Subcutaneous abdominal adipose tissue (tissue), 5 donors: ENCODE measurements at regions not wholly inside any gene's neighbourhood (a gene's known extent, or its start where the extent isn't known, plus 50 kb on each side); places are given as distances from the start of the nearest gene placed in this dataset.

Experiments
- H3K27ac ChIP-seq: one replicate; pipeline ENCODE4 v1.7.0; 2013; ENCODE audit warnings: low read depth, mild to moderate bottlenecking, inconsistent platforms, low read length, moderate library complexity
- H3K27me3 ChIP-seq, 5 donors: one replicate each; pipeline ENCODE4 v1.7.0; 2013; ENCODE audit warnings: low read length in 5 of 5, inconsistent platforms in 1 of 5; ENCODE audit not compliant: control insufficient read depth in 5 of 5, insufficient read depth in 4 of 5
- H3K36me3 ChIP-seq, 5 donors: one replicate each; pipeline ENCODE4 v1.7.0; 2013; ENCODE audit warnings: low read length in 5 of 5; ENCODE audit not compliant: control insufficient read depth in 5 of 5, insufficient read depth in 5 of 5
- H3K4me1 ChIP-seq, 5 donors: one replicate each; pipeline ENCODE4 v1.7.0; 2013; ENCODE audit warnings: low read length in 5 of 5, mild to moderate bottlenecking in 3 of 5, moderate library complexity in 1 of 5; ENCODE audit not compliant: control insufficient read depth in 5 of 5, insufficient read depth in 5 of 5
- H3K4me3 ChIP-seq, 5 donors: one replicate each; pipeline ENCODE4 v1.7.0; 2013; ENCODE audit warnings: low read length in 5 of 5, low read depth in 1 of 5
- H3K9ac ChIP-seq, 5 donors: one replicate each; pipeline ENCODE4 v1.7.0; 2013; ENCODE audit warnings: low read length in 5 of 5, mild to moderate bottlenecking in 4 of 5, moderate library complexity in 3 of 5
- H3K9me3 ChIP-seq, 5 donors: one replicate each; pipeline ENCODE4 v1.7.0; 2013; ENCODE audit warnings: low read length in 5 of 5; ENCODE audit not compliant: control insufficient read depth in 5 of 5
- donor health status: healthy.
- donor health status: healthy.
- donor health status: healthy.
- donor health status: healthy.
- donor health status: healthy.

- no peaks in the 10 kb centered on the region for H3K9me3 ChIP-seq
- H3K9ac ChIP-seq: peak overlapping the region in 2 of 5 donors; percentile 47 to 54
- no peaks in the 10 kb centered on the region for H3K27me3 ChIP-seq
- no peaks in the 10 kb centered on the region for H3K36me3 ChIP-seq
- no peak overlapping the region for H3K27ac ChIP-seq
- H3K4me1 ChIP-seq: peaks cover 0 to 39% (median 37%) of the 10 kb centered on the region in 5 donors
- H3K4me3 ChIP-seq: peak overlapping the region in 2 of 5 donors; percentile 8 to 36
Observed at GRCh38 chr2:9770006-9770307, 73.3 kb upstream of the TAF1B start.

DNA sequence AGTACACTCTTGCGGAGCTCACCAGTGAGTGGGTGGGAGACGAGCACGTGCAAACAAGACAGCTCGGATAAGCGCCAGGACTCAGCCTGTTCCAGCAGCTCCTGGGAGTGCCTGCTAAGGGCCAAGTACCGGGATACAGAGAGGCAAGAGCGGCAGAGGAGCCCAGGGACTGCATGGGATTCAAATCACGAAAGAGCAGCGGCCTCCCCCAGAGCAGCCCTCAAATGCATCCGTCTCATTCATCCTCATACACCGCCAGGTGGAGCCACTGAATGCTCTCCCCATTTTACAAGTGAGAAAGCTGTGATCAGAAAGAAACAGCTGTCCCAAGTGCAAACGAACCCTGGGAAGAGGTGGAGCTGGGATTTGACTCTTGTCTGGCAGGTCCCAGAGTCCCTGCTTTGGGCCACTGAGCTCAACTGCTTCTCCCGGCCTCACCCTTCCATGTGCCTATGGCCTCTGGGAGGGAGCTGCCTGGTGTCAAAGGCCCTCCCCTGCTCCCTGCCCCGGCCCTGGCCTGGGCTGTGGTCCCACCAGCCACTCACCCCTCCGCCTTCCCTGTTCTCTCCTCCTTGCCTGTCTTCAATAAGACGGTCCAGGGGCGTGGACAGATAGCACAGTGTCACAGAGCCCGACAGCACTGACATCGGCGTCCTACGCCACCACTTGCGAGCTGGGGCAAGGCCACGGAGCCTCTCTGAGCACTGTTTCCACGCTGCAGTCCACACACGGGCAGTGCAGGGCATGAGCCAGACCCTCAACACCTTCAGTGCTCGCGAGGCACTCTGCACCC lies 72.8 kb upstream of the TAF1B start:
- Histone ChIP-seq H3K9me3 (no peaks in the 10 kb centered on the region), H3K4me1 (peaks cover 0 to 39% (median 37%) of the 10 kb centered on the region in 5 donors), H3K9ac (peak overlapping the region in 2 of 5 donors; percentile 47 to 54), H3K4me3 (peak overlapping the region in 2 of 5 donors; percentile 8 to 36), H3K27me3 (no peaks in the 10 kb centered on the region), H3K36me3 (no peaks in the 10 kb centered on the region), H3K27ac (no peak overlapping the region)

DNA sequence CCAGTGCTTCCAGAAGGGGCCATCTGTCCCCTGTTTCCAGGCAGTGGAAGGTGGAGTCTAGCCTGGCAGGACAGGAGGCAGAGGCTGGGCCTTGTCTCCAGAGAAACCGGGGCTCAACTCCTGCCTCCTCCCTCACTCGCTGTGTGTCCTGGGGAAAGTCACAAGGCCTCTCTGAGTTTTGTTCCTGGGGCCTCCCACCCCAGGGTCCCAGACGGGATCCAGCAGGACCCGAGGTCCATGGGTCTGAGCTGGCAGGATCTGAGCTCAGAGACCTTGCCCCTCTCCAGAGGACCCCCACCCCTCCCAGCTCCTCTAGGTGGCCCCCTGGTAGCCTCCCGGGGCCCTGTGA lies 72.2 kb upstream of the TAF1B start:
- Histone ChIP-seq H3K27ac (no peak overlapping the region), H3K9ac (peak overlapping the region in 1 of 5 donors; percentile 54), H3K27me3 (no peaks in the 10 kb centered on the region), H3K9me3 (no peaks in the 10 kb centered on the region), H3K36me3 (no peaks in the 10 kb centered on the region), H3K4me1 (peaks cover 0 to 39% (median 37%) of the 10 kb centered on the region in 5 donors), H3K4me3 (no peak overlapping the region)

DNA sequence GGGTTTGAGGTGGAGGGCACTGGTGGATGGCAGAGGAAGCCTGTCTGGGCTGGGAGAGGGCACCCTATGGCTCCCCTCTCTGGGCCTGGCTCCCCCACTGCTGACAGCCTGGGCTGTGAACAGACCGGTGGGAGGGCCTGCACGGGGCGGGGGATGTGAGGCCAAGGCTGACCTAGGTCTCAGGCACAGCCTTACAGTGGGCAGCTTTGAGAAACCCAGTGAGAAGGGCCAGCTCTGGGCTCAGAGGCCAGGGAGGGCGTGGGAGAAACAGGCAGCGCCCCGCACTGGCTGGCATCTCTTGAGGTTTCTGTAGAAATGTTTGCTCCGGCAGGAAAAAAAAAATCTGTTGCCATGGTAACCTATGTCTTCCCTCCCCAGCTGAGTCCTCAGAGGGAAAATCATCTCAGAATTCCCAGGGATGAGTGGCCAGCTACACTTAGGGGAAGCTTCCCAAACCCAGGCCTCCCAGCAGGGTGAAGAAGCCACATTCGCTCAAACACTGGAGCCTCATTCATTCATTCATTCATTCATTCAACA lies 71.7 kb upstream of the TAF1B start:
- H3K27ac ChIP-seq: no peak overlapping the region
- no peaks in the 10 kb centered on the region for H3K27me3 ChIP-seq
- no peaks in the 10 kb centered on the region for H3K9me3 ChIP-seq

GRCh38 chr2:9772035-9772998 lies 71.0 kb upstream of the TAF1B start:
- H3K27ac ChIP-seq: no peak overlapping the region
- H3K9ac ChIP-seq: no peak overlapping the region
- H3K4me1 ChIP-seq: peaks cover 0 to 39% (median 37%) of the 10 kb centered on the region in 5 donors
- H3K4me3 ChIP-seq: no peak overlapping the region
- H3K9me3 ChIP-seq: no peaks in the 10 kb centered on the region
- no peaks in the 10 kb centered on the region for H3K27me3 ChIP-seq
- H3K36me3 ChIP-seq: no peaks in the 10 kb centered on the region

More for the DNA sequence above, 71.7 kb upstream of the TAF1B start:
- Histone ChIP-seq H3K4me1 (peaks cover 0 to 39% (median 37%) of the 10 kb centered on the region in 5 donors), H3K36me3 (no peaks in the 10 kb centered on the region), H3K4me3 (no peak overlapping the region), H3K9ac (no peak overlapping the region)

- Histone ChIP-seq H3K9me3 (no peaks in the 10 kb centered on the region), H3K4me1 (peaks cover 0 to 42% (median 37%) of the 10 kb centered on the region in 5 donors), H3K9ac (no peak overlapping the region), H3K36me3 (no peaks in the 10 kb centered on the region), H3K4me3 (no peak overlapping the region), H3K27ac (no peak overlapping the region), H3K27me3 (no peaks in the 10 kb centered on the region)
Observed at GRCh38 chr2:9772999-9773902, 70.0 kb upstream of the TAF1B start.

DNA sequence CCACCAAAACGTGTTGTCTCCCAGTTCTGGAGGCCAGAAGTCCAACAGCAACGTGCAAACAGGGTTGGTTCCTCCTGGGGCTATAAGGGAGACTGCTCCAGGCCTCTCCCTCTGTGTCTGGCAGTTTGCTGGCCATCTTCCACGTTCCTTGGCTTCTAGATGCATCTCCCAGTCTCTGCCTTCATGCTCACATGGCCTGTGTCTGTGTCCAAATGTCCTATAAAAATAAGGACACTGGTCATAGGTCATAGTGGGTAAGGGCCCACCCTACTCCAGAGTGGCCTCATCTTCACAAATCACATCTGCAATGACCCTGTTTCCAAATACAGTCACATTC lies 69.4 kb upstream of the TAF1B start:
- no peak overlapping the region for H3K9ac ChIP-seq
- no peak overlapping the region for H3K4me3 ChIP-seq
- H3K36me3 ChIP-seq: no peaks in the 10 kb centered on the region
- no peaks in the 10 kb centered on the region for H3K27me3 ChIP-seq
- H3K27ac ChIP-seq: no peak overlapping the region
- no peaks in the 10 kb centered on the region for H3K9me3 ChIP-seq
- H3K4me1 ChIP-seq: peaks cover 0 to 47% (median 40%) of the 10 kb centered on the region in 5 donors

DNA sequence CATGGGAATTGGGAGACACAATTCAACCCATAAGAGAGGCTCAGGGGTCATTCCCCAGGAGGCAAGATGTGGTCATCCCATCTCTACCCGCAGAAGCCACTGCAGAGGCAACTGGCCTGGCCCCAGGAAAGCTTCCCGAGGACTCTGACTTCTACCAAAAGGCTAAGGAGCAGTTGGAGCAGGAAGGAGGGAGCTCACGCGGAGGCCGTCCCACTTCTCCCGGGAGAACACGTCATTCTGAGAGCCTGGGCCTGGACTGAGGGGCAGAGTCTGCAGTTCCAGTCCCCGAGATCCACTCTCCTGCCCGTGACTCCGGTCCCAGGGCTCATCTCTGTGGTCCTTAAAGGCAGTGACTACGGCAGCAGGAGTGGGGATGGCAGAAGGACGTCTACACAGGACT lies 69.0 kb upstream of the TAF1B start:
- Histone ChIP-seq H3K4me1 (peaks cover 0 to 49% (median 41%) of the 10 kb centered on the region in 5 donors), H3K27ac (no peak overlapping the region), H3K27me3 (no peaks in the 10 kb centered on the region), H3K4me3 (no peak overlapping the region), H3K9me3 (no peaks in the 10 kb centered on the region), H3K9ac (no peak overlapping the region), H3K36me3 (no peaks in the 10 kb centered on the region)

DNA sequence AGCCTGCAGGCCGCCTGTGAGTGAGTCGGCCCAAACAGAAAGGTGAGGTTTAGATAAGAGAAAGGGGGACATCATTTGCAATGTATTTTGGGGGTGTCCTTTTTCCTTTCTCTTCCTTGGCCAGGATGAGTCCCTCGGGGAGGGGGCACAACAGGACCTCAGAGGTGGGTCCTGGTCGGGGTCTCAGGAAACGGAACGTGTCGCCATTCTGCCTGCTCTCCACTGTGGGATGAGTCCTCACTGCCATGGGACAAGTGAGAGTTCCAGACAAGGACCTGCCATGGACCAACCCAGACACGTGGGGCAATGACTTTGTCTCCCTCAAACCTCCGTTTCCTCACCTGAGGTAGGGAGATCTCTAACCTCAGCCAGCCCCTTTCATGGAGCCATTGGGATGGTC lies 67.9 kb upstream of the TAF1B start:
- H3K9me3 ChIP-seq: no peaks in the 10 kb centered on the region

More for the DNA sequence above, 67.9 kb upstream of the TAF1B start:
- no peak overlapping the region for H3K9ac ChIP-seq
- no peaks in the 10 kb centered on the region for H3K27me3 ChIP-seq
- no peaks in the 10 kb centered on the region for H3K36me3 ChIP-seq
- peaks cover 0 to 52% (median 38%) of the 10 kb centered on the region in 5 donors for H3K4me1 ChIP-seq
- H3K27ac ChIP-seq: no peak overlapping the region
- H3K4me3 ChIP-seq: no peak overlapping the region
